HK-2 (cell line): ENCODE measurements at regions not wholly inside any gene's neighbourhood (a gene's known extent, or its start where the extent isn't known, plus 50 kb on each side); places are given as distances from the start of the nearest gene placed in this dataset.

ENCODE experiments used
- DNase-seq: peaks from one replicate; pipeline ENCODE4 v3.0.0-alpha.2; 2018; ENCODE audit not compliant: unreplicated experiment

DNA sequence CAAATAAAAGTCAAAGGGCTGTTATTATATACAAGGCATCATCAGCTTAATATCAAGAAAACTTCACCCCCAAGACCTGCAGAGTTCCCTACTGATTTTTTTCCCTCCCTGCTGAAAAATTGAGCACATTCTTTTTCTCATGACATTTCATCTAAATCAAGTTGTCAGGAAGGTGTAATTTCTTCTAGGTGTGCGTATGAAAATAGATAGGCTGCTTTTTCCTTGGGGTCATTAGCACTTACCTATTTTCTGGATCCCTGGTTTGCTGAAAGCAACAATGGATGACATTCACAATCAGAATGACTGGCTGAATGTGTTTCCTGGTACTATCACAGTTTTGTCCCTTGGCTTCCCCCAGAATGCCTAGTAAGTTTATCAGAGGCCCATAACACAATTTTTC is 225.0 kb upstream of the KIRREL3 start:
- DNase-seq, result no peak

DNA sequence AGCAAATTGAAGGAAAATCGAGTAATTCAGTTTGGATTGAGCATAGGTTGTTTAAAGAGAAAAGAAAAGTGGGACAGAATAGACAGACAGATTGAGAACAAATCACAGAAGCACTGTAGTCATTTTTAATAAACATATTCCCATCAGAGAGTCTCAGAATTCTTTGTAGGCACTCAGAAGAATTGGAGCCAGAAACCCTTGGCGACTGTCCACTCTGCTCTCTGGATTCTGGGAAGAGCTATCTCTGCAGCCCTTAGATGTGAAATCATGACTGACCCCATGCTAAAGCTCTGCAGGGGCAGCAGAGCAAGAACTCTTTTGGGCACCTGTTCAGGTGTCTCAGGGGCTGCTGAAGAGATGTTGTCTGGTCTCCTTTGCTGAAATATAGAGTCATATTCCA is 223.7 kb upstream of the KIRREL3 start:
- no peak for DNase-seq

DNA sequence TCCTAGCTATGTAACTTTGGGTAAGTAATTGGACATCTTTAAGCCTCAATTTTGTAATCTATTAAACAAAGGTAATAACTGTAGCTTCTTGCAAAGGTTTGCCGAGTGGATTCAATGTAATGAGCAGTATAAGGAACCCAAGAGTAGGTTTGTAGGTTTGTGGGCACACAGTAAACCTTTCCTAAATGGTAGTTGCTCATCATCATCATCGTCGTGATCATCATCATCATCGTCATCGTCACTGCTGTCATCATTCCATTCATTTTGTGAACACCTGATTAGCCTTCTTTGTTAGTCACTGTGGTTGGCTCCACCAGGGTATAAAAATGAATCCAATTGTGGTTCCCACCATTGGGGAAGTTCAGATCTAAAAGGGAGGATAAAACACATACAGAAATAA is 223.1 kb upstream of the KIRREL3 start:
- no peak for DNase-seq

DNA sequence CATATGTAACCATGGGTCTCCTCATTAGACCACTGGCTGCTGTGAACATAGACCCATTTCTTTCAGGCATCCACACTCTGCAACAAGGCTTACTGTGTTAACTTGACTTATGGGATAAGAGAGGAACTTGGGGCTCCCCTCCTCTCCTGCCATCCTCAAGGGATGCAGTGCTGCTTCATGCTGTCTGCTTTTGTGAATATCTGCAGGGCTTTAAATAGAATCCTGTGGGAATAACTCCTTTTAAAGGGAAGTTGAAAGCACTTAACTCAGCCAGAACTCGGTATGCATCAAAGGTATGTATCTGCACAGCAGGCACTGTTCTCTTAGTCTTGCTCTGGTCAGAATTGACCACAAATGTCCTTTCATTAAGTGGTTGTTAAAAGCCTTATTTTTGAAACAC is 222.5 kb upstream of the KIRREL3 start:
- DNase-seq, result no peak

DNA sequence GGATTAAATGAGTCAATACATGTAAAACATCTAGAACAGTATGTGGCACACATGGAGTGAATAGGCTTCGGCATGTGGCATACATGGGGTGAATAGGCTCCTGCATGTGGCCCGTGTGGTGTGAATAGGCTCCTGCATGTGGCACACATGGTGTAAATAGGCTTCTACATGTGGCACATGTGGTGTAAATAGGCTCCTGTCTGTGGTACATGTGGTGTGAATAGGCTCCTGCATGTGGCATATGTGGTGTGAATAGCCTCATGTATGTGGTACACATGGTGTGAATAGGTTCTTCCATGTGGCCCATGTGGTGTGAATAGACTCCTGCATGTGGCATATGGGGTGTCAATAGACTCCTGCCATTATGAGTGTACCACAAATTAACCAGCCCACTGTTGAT is 219.1 kb upstream of the KIRREL3 start:
- no peak for DNase-seq

DNA sequence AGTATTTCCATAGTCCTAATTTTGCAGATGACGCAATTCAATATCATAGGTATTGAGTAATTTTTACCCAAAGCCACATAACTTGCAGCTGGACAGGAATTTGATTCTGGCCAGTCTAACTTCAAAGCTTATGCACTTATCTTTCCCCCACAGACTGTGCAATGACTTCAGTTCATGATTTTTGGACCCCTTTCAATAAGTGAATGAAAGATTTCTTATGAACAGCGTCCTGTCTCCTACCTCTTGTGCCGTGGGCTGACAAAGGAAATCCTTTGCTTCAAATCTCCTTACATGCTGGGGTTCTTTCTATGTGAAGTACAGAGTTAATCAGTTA is 217.7 kb upstream of the KIRREL3 start:
- DNase-seq, result no peak

DNA sequence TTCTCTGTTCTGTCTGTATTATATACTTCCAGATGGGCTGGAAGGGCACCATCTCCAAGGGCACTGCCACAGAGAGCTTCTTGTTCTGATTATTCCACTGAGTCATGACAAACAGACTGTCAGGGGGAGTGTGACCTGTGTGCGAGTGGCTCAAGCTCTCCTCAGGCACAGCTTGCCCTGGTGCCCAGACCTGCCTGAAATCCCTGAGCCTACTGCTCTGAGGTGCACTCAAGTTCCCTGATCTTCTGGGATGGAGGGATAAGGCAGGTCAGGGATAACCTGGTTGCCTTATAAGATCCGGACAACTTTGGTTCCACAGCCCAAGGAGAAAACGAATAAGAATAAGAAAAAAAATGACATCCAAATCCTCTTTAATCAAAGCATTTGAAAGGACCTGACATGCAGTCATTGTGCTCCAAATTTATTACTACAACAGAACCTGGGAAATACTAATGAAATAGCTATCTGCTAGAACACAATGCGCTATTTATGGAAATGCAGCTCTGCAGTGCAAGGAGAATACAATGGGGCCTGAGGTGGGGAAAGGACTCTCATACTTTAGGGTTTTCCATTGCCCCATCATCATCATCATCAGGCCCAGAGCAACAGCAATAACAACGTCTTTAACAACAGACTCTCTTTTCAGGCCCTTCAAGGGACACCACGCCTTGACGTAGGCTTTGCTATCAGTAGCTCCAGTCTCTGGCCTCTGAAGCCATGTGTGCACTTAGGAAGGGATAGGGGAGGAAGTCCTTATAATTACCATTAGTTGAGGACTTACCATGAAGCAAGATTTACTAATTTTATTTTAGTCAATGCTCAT is 217.1 kb upstream of the KIRREL3 start:
- DNase-seq, result no peak

DNA sequence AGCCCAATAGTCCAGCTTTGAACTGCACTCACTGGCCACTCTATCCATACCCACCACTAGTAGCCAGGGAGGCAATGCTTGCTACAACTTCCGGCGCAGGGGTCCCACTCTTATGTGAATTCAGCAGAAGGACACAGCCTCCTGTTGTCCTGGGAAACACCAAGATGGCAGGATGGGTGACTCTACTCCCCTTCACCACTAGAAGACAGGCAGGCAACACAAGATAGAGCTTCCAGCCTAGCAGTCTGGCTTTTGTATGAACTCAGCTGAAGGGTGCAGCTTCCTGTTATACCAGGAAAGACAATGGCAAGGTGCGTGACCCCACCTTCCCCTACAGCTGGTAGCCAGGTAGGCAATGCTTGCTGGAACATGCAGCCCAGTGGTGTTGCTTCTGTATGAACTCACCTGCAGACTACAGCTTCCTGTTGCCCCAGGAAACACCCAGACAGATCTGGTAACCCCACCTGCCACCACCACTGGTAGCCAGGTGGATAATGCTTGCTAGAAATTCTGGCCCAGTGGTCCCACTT is 205.2 kb upstream of the KIRREL3 start:
- DNase-seq, result no peak

DNA sequence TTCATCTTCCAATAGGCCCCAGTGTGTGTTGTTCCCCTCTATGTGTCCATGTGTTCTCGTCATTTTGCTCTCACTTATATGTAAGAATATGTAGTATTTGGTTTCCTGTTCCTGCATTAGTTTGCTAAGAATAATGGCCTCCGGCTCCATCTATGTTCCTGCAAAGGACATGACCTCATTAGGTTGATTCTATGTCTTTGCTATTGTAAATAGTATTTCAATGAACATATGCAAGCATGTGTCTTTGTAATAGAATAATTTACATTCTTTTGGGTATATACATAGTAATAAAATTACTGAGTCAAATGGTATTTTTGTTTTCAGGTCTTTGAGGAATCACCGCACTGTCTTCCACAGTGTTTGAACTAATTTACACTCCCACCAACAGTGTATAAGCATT is 202.9 kb upstream of the KIRREL3 start:
- DNase-seq, result no peak

DNA sequence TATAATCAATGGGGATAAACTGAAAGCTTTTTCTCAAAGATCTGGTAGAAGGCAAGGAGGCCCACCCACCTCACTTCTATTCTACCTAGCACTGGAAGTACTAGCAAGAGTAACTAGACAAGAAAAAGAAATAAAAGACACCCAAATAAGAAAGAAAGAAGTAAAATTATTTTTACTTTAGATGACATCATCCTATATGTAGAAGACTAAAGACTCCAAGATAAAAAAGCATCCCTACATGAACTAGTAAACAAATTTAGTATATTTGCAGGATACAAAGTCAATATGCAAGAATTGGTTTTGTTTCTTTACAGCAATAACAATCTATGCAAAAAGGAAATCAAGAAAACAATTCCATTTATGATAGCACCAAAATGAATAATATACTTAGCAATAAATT is 201.5 kb upstream of the KIRREL3 start:
- DNase-seq, result no peak

DNA sequence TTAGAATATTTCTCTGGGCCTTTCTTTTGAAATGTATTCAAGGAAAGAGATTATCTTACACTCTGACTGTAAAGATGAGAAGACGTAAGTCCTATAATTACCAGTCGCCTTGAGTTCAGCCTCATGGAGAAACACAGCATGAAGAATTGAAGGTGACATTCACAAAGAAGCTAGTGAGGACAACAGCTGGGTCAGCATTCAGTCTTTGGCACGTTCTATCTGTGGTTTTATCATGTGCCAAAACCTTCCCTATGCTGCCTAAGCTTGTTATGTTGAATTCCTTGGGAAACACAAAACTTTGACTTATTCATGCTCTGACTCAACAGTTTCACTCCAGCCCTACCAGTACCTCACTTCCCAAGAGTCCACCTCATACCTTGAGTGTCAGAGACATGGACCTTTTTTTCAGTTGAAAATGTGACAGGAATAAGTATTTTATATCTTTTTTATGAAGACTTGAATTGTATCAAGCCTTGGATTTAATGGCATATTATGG is 198.8 kb upstream of the KIRREL3 start:
- no peak for DNase-seq

DNA sequence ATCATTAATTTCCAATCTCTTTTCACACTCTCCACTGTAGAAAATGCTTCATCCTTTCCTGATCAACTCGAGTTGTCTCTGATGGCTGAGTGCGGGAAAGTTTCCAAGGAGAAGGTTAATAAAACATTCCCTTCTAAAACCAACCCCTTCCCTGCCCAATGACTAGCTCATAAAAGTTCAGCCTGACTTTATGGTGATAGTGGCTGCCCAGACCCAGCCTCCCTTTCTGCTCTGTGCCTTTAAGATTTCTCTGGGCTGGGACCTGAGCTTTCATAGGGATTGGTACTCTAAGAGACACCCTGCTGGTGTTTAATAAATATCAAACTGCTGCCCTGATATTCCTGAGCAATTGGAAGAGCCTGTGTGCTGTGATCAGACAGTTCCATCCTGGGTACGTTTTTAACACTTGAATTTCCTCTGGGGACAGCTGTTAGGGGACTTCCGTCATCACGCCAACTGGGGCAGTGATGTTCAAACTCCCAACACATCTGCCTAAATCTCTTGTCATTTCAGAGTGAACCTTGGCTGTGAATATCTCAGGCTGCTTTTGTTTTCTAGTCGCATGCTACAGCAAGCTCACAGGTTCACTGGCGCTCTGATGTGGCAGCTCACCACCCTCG is 195.0 kb upstream of the KIRREL3 start:
- no peak for DNase-seq

DNA sequence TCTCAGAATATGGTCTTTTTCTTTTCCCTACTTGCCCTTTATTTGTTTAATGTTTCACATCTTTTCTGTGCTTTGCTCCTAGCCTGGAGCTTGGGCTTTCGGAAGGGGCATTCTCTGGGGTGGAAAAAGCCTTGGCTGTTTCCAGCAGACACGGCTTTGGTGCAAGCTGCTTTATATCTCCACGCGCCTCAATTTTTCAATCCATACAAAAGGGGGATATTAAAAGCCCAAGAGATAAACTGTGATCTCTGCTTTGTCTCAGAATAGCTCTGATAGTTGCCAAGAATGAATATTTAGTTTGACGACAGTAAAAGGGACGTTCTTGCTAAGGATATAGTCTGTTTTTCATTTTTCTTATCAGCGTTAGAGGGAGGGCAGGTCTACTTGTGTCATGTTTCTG is 194.0 kb upstream of the KIRREL3 start:
- no peak for DNase-seq

DNA sequence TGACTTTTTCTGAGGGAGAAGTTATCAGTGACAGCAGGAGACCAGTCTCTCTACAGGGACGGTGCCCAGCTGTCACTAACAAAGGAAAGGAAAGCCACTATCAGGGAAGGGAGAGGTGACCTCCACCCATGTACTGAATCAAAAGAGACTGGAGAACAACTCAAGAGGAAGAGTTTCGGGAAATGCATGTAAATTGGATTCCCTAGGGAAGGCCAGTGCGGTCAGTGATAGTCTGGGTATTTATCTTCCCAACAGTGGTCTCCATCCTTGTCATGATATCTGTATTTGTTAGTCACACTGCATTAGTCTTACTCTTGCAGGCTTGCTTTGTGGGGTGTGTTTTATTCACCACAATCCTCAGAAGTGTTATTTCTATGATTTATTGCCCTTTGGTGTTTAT is 193.4 kb upstream of the KIRREL3 start:
- no peak for DNase-seq

DNA sequence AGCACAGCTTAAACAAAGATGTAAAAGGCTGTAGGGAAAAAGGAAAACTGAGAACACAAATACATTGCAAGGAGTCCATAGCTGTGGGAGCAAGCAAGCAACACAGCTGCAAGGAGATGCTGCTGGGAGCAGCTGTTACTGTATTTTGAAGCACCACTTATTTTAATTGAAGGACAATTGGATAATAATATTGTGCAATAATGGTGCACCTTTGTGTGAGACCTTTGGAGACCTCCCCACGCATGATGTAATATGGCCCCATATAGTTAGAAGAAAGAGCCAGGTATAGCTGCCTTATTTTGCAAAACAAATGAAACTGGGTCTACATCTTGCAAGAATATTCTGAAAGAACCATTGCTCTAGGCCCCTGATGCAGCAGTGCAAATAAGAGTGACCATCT is 191.1 kb upstream of the KIRREL3 start:
- DNase-seq, result no peak

DNA sequence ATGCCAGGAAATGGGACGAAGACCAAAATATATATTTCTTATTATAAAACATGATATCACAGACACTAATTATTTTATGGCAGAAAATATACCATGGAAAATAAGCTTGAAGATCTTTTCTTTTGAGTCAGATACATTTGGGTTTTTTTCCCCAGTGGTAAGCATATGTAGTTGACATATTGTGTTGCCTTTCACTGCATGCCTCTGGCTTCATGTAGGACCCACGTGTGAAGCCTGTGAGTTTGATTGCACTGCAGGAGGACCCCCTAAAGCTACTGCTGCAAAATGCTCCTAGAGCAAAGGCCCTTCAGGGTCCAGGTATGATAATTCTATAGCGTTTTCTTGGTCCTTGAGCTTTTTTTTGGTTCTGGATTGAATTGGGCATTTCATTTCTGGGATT is 190.7 kb upstream of the KIRREL3 start:
- DNase-seq, result no peak

DNA sequence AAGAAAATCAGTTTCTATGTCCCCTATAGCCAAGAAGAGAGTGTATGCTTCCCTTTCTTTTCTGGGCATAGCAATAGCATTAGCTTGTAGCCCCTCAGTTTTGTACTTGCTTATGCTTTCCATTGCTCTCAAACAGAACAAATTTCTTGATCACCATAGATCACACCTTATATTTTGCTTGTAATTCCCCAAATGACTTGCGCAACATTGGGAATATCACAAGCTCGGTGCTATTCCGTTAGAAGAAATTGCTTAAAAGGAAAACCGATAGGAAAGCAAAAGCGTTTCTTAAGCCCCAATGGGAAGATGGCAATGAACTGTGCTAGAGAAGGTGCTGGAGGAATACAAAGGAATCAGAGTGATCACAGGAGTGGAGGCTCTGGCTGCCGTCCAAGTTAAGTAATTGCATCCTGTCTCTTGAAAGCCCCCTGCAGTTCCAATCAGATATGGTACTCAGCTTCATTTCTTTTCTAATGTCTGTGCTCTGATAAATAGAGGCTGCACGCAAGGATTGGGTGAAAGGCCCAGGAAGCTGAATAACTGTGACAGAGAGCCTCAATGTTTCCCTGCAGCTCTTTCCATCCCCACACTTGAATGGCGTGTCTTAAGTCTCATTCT is 182.1 kb upstream of the KIRREL3 start:
- DNase-seq, result no peak

DNA sequence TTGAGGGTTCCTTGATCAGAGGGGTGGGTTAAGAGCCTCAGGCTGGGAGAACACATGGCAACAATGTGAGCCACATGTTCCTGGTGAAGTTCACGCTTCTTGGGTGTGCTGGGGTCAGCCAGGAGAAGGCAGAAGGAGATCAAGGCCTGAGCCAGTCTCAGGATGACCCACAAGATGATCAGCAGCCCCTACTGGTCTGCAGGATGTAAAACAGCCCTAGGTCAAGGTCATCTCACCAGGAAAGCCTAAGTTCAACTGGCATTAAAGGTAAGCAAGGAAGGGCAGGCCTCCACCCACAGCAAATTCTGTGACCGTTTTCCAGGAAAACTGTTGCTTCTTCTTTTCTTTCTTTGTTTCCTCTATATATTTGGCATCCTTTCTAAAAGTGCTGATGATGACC is 156.7 kb upstream of the KIRREL3 start:
- DNase-seq, result no peak

DNA sequence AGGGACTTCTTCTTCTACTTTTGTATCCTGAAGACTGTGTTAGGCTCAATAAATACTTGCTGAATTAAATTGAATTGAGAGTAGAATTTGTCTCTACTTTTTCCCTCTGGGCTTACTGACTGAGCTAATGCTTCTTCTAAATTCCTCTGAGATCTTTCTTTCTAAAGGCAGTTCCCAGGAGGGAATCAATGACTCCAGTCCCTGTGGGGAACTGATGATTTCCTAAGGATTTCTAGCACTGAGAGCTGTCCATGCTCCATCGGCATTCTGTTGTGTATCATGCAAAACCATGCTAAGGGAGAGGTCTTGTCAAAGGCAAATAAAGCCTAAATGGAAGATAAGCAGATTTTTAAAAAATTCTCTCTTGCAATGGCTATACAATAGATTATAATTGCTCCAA is 148.8 kb upstream of the KIRREL3 start:
- DNase-seq, result no peak

DNA sequence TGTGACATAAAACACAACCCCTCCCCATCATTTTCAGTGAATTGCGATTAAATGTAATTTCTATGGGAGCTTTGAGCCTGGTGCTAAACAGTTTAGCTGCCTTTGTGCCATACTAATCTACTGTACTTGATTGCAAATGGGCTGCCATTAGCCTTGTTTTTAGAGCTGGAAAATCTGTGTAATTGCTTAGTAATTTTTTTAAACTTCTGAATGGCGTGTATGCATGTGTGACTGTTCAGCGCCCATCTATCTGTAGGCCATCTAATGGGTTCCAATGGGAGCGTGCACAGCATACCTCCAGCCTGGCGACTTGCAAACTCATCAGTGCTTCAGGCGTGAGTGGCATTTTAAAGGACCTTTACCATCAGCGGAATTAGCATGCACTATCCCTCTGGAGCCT is 142.7 kb upstream of the KIRREL3 start:
- no peak for DNase-seq

DNA sequence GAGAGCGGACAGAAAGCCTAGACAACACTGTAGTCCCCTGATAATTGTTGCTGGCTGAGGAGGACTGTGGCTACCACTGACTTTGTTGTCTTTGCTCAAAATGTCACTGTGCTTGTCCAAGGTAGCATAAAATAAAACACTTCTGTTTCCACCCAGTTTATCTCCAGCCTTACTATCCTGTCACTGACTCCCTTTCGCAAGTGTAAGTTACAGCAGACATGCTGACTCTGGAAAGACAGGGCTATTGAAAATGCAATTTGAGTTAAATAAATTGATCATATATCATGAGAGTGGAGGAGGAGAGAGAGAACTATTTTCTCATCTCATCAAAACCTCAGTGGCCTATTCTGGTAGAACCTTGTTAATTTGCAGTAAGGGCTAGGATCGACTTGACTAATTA is 138.0 kb upstream of the KIRREL3 start:
- no peak for DNase-seq

DNA sequence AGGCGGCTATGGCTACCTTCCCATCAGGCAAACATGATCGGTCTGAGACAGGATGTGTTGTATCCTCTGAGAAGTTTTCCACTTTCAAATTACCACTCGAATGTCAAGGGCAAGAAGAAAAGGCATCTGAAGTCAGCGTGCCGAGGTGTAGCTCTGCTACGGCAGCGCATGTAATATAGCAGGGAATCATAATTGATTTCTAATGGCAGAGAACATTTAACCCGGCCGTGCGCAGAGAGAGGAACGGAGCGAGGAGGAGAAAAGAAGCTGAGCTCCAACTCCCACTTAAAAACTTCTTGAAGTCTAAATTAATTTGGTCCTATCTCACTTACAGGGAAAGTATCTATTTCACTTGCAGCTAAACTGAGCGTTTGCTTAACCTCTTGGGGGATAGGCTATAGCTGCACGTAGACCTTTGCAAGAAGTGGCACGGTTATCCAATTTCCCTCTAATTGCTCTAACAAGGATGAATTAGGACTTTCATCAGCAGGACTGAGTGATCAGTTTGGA is 137.3 kb upstream of the KIRREL3 start:
- DNase-seq, result no peak

DNA sequence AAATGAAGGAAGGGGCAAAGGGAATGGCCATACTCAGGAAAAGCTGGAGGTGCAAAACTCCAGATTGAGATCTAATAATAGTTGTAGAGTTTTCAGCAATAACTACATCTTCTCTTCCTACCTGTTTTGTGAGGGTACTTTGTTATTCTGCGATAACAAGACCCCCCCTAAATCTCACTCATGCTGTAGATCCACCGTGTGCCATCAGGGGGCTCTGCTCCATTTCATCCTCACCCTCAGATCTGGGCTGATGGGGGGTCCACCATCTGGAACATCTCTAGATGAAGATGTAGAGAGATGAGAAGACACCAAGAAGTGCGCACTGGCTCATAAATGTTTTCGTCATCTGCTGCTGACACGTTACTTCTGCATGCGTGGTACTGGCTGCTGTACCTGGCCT is 135.9 kb upstream of the KIRREL3 start:
- no peak for DNase-seq
